Activated CD4-positive, alpha-beta T cell treated with anti-CD3 and anti-CD28 coated beads, Interleukin-10, Interleukin-2, amounts not matched to agents 100 ng/mL and 50 ng/mL, durations not matched to agents 16 hours and 8 hours (primary cell): ENCODE measurements at regions not wholly inside any gene's neighbourhood (a gene's known extent, or its start where the extent isn't known, plus 50 kb on each side); places are given as distances from the start of the nearest gene placed in this dataset.
"Not testable (repeated sequence)": the region's sequence is repeated elsewhere in the genome, so short reads cannot be mapped to it uniquely, and the experiment has no call there.

Experiments used
- DNase-seq: peaks from one replicate; pipeline ENCODE4 v3.0.0-alpha.2; 2020

DNA sequence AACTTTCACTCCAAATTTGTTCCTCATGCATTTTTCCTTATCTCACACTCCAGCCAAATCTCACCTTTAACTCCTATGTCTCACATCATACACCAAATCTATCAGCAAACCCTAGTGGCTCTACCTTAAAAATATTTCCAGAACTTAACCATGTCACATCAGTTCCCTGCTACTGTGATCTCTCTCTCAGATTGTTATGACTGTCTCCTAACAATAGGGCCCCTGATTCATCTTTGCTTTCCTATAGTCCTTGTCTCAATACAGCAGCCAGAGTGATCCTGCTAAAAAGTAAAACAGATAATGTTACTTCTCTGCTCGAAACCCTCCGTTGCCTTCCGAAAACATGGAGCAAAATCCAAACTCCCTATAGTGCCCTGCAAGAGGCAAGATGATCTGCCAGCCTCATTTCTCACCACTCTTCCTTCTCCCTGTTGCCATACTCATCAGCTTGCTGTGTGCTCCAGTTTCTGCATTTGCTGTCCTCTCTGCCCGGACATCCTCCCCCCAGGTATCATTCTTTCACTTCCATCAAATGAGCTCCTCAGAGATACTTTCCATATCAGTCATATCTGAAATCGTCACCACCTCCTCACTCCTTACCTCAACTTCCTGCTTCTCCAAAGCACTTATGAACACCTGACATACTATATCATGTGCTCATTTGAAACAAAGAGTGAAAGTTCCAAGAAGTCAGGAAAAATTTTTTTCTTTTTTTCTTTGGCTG lies 293.4 kb upstream of the NR3C2 start:
- peak; percentile 57 for DNase-seq

DNA sequence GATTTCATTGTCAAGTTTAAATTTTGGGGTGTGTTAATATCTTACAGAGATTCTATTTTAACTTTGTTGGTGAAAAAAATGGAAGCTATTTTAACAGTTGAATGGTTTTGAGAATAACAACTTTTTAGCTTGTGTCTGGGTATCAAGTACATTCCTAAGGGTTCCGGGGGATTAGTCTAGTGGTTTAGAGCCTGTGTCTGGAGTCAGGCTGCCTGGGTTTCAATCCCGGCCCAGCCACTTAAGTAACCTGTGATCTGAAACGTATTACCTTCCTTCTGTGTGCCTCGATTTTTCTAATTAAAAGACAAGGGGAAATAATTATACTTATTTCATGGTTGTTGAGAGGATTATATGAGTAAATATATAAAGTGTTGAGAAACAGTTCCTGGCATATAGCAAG lies 288.6 kb upstream of the NR3C2 start:
- DNase-seq = no peak

DNA sequence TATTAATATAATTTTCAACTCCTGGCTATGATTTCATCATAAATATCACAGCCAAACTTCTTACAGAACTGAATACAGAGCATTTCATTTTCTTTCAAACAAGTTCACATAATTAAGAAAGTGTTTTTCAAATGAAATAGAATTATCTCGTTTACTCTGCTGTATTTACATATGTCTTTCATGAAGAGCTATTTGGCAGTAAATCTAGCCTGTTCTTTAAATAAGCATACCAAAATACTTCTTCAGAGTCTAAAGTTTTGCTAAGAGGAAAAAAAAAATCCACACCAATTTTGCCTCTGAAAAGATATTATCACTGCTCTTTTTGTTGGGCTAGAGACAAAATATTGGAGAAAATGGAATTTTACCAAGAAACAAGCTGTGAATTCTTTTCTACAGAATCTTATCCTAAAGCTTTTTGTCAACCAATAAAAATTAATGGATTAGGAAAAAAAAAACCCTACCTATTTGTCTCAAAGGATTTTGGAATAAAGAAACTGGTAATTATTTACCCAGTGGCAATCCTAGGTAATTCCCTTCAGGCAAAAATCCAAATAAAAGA lies 287.9 kb upstream of the NR3C2 start:
- no peak for DNase-seq

DNA sequence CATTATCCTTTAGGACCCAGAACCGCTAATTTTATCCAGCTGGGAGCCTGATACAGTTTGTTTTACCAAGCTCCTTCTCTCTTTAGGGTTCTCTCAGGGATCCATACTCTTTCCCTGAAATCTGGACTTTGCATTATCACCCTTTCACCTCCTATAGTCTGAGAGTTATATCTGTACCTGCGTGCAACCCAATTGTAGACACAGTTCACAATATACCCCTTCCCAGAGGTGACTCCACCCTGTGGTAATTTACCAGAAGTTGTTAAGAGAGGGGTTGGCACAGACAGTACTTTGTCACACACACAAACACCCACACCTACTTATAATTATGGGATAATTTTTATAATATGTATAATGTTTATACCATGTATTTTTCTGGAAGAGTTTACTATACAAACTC lies 275.8 kb upstream of the NR3C2 start:
- no peak for DNase-seq

DNA sequence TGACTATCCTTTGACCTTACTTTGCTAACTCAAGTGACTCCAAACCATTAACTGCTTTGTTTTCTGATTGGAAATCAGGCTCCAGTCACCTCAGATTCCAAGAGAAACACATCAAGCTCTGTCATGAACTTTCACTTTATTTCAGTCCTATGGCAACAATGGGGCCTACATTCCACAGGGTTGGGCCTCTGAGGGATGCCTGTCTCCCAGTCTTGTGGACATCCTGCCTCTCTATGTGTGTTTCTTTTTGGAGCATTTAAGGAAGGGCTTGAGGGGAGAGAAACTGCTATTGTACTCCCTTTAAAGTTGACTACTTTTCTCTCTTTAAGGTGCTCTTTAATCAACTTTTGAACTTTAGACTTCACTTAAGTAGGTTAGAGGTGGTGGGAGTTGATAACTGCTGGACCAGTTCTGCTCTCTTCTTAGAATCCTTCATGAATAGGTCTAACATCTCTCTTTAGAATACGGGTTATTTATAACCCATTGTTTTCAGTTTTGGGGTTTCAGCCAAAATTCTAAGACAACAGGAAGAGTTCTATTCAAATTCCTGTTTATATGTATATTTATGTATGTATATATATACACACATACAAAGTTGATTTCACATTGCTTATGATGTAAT lies 274.3 kb upstream of the NR3C2 start:
- DNase-seq = no peak

DNA sequence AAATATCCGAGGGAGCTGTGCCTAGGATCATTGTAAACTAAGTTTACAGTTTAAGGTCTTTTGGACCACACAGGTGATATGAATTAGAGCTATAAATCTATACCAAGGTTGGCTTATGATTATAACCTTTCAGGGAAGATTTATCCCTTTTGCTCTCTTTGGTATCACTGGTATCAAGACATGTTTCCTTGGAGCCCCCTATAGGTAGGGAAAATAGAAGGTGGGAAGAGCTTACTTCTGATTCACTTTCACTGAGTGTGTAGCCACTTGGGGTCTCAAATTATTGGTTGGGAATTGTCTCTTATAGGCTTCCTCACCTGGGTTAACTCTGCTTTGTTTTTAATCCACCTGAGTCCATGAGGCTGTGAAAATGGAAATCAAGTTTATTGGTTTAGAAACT lies 262.1 kb upstream of the NR3C2 start:
- DNase-seq = no peak

DNA sequence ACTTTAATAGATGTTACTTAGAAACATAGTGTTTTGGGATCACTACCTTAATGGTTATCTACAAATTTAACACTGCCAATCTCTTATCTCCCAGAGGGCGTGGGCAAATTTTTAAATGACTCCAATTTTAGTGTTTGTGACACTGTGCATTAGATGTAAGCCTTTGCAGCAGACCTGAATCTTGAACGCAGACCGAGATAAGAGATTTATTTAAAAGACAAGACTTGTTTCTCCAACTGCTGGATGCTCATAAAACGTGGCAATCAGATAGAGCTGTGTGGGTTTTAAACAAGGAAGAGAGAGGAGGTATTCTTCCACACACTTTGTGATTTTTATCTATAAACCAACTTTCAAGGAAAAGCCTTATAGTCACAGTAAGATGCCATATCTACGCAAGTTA lies 252.5 kb upstream of the NR3C2 start:
- DNase-seq = no peak

DNA sequence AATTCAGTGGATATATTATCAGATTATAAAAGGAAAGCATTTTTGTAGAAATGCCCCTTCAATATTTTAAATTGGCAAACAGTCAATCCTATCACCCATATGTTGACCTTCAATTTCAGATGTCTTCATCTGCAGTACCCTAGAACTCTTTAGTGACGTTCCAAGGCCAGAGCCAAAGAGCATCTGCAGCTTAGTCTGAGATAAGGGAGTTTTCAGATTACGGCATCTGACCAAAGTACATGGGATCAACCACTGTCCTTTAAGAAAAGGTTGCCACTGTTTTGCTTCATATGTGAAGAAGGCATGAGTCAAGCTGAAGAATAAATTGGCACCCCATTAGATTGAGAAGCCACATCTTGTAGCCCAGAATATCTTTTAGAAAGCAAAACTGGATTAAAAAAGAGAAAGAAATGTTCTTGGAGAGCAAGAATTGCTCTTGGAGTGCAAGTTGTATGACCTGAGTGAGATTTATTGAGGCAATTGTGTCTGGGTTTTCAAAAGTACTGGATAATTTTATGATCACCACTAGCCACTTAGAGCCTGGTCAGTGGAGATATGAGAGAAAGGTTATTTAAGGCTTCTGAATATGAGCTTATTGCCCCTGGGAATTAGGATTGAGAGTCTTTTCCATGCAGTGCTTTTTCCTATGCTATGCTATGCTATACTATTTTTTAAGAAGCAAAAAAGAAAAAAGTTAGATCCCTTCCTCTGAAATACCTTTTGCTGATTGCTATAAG lies 251.9 kb upstream of the NR3C2 start:
- no peak for DNase-seq

DNA sequence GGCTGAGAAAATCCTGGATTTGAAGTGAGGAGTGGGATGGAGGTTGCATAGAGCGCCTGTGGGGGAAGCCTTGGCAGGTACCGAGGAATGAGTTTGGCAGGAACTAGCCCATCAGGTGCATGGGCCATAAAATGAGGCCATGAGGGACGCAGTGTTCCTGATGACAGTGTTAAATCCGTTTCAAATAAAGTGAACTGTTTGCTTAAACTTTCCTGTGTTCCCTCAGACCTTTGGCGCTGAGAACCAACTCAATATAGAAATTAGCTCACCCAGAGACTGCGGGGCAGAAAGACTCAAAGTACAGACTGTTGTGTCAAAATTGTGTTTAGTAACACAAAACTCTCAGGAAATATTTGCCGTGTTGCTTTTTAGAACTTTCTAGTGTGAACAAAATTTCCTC lies 250.0 kb upstream of the NR3C2 start:
- DNase-seq = no peak

DNA sequence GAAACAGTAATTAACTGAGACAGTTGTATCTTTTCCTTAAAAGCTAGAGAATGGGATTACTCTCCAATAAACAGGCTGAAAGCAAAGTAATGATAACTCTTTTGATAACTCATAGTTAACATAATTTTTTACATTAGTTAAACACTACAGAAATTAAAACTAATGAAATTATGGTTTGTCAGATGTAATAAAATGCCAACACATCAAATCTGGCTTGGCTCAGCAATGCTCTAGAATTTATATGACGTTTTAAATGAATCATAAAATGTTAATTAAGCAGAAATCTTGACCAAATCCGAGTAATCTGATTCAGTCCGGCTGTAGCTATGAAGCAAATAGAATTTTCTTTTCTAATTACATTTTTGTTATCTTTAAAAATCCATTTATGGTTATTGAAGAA lies 244.2 kb upstream of the NR3C2 start:
- DNase-seq = no peak

DNA sequence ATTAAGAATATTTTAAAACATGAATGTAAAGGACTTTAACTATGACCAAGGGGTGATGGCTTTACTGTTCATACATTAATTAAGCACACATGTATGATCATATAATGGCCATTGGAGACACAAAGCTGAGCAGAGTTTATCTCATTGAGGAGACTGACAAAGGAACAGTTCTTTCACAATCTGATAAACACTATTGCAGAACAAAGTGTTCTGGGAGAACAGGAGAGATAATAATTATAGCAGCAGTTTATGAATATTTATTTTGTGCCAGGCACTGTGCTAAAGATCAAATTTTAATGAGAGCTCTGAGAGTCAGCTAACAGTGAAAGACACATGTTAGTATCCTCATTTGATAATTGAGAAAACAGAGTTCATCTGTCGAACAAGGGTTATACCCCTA lies 242.4 kb upstream of the NR3C2 start:
- no peak for DNase-seq

DNA sequence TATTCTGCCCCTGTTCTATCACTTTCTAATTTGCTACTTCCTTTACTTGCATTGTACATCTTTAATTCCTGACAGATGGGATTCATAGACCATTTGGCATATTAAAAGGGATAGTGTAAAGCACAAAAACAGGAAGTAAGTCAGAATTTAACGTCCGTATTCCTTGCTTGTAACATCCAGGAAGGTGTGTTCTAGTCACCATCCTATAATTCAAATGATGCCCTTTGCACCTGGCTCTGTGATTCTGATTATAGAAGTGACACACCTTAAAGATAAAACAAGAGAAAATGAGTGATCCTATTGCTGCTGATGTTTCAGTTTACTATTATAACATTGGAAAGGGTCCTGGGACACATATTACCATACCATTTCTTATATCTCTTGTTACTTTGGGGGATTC lies 238.7 kb upstream of the NR3C2 start:
- DNase-seq = no peak

DNA sequence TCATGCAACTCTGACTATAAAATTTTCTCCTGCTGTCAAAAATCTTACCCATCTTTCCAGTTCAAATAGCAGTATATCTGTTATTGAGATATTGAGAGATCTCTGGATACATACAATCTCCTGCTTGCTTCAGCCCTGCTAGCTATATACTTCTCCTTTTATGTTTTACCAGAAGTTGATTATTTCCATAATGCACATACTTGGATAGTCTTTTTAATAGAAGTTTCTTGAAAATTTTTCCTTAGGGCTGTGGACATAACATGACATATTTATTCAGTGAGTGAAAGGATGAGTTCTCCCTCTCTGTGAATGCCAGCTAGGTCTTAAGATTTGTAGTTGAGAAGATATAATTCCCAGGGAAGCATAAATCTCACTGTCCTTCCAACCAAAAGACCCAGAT lies 234.1 kb upstream of the NR3C2 start:
- DNase-seq = no peak

DNA sequence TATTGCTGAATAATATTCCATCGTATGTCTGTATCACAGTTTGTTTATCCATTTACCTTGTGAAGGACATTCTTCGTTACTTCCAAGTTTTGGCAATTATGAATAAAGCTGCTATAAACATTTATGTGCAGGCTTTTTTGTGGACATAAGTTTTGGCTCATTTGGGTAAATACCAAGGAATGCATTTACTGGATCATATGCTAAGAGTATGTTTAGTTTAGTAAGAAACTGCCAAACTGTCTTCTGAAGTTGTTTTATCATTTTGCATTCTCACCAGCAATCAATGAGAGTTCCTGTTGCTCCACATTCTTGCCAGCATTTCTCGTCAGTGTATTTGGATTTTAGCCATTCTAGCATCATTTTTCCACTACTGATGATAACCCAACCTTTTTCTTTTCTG lies 232.7 kb upstream of the NR3C2 start:
- DNase-seq = no peak

DNA sequence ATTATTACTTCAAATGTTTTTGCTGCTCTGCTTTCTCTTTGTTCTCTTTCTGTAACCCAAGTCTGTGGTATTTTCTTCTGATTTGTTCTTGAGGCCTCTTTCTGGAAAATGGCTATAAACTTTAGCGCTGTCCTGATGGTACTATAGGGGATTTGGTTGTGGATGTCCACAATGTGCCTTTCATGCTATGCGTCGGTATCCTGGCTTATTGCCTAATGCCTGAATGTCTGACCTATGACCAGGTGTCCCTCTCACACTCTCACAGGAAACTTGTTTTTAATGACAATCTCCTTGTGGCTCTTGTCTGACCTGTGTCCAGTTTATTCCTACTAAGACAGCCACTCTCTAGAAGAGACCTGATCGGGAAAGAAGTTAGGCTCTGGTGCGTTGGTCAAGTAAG lies 222.4 kb upstream of the NR3C2 start:
- DNase-seq = no peak

DNA sequence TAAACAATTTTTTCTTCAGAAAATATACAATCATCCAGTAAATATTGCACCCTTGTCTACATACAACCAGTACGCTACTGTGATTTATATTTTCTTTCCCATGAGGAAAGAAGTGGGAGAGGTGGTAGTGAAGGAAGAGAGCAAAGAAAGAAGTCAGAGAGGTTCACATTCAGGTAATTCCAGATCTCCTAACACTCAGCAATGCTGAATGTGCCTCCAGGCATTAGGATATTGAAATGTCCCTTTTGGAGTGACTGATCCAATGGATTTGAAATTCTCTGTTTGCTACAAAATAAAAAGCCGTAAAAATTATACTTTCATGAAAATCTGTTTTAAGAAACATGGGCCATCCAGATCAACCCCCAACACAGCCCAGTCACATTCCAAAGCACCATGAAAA lies 211.9 kb upstream of the NR3C2 start:
- no peak for DNase-seq

DNA sequence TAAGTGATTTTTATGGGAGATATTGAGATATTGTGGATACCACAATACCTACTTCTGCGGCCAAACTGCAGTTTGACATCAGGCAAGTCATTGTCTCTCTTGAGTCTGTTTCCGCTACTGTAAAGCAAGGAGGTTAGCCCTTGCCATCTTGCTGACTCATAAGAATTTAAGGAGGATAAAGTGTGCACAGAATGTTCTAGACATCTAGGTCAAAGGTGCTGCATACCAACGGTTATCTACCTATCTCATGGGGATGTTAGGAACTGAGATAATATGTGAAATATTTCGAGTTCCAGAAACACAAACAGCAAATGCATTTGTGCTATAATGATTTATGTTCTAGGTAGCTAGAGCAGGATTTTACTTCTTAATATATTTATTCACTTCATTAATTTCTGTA lies 211.5 kb upstream of the NR3C2 start:
- DNase-seq = no peak

DNA sequence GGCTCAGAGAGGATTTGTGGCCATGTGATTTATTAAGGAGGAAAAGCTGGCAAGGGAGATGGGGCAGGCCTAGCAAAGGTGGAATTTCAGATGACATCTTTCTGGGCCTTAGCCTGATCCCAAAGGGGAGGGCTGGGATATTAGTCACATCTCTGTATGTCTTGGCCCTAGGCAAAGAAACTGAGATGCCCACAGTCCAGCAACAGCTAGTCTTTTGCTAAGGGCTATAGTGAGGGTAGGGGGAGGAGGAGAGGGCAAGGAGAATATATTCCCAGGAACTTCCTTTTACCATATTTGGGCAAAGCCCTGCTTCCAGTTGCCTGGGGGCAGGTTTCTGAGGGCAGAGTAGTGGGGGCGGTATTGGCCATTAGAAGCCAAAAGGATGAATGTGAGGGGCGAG lies 209.8 kb upstream of the NR3C2 start:
- no peak for DNase-seq

DNA sequence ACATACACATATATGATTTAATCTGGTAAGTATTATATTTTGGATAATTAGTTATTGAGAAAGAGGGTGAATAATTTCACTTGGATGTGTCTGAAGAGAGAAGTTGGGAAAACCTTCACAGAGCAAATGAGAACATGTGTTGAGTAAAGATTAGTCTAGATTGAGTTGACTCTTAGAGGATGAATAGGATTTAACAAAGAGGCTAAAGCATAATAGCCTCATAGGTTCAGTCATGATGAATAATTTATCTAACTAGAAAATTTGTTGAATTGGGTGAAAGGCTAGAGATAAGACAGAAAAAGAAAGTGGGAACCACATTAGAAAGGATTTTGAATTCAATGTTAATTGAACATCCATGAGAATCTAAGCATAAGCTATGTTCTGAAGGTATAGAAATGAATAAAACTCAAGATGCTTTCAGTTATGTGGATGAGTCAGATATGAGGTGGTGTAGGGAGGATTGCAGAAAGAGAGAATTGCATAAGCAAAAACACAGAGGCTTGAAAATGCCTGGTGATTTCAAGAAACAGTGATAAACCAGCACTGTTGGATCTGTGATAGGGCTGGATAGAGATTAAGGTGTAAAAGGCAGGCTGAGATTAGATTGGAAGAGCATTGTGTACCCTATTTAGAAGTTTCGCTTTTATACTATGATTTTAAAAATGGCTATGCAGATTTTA lies 207.6 kb upstream of the NR3C2 start:
- peak; percentile 34 for DNase-seq

DNA sequence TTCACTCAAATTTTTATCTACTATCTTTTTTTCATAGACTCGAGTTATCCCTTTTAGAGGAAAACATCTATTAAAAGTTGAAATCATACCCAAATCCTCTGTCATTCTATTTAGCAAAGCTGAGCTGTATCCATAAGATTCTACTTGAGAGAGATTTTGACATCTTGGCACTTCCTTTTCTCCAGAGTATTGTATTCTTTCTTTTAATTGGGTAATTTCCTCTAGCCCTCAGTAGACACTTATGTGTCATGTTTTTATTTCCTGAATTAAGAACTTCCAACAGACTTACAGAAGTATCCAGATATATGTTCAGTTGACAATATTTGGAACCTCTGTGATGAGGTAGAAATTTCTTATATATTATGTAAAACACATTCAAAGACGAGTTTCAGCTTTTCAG lies 201.6 kb upstream of the NR3C2 start:
- DNase-seq = no peak

DNA sequence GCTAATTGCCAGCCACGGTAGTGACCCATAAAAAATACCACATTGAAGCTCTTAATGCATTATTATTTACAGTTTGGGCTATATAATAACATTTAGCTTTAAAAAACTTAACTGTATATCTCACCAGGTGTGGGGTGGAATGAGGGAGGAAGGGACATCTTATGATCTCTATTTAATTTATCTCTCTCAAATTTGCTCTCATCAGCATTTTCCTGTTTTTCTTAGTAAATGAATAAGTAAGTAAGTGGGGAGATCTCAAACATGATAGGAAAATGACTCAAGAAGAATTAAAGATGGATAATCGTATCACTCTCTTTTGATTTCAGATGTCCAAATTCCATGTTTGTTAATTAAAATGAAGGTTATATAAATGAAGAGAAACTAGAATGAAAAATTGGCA lies 200.7 kb upstream of the NR3C2 start:
- DNase-seq = no peak

DNA sequence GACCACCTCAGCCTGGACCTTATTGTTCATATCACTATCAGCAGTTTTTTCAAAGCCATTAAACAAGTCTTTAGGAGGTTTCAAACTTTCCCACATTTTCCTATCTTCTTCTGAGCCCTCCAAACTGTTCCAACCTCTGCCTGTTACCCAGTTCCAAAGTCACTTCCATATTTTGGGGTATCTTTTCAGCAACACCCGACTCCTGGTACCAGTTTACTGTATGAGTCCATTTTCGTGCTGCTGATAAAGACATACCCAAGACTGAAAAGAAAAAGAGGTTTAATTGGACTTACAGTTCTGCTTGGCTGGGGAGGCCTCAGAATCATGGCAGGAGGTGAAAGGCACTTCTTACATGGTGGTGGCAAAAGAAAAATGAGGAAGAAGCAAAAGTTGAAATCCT lies 195.9 kb upstream of the NR3C2 start:
- not testable (repeated sequence) for DNase-seq

DNA sequence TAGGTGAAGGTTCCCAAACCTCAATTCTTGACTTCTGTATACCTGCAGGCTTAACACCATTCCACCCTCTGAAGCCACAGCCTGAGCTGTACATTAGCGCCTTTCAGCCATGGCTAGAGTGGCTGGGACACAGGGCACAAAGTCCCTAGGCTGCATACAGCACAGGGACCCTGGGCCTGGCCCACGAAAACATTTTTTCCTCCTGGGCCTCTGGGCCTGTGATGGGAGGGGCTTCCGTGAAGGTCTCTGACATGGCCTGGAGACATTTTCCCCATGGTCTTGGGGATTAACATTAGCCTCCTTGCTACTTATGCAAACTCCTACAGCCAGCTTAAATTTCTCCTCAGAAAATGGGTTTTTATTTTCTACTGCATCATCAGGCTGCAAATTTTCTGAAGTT lies 195.2 kb upstream of the NR3C2 start:
- not testable (repeated sequence) for DNase-seq

DNA sequence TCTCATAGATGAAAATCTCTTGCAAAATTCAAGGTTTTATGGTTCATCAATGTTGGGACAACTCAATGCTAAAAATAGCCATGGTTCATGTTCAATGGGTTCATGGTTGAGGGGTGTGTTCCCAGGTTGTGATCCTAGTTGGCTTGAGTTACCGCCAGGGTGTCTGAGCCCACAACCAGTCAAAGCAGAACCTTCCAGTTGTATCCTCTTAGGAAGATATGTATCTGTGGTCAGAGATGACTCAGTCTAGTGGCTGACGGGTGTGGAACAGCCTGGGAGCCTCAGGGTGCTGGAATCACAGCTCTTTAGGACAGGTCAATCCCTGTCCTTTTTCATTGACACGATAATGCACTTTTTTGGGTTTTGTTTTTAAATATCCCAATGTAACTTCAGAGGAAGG lies 192.3 kb upstream of the NR3C2 start:
- no peak for DNase-seq
